HEK293T (cell line): ENCODE measurements at regions not wholly inside any gene's neighbourhood (a gene's known extent, or its start where the extent isn't known, plus 50 kb on each side); places are given as distances from the start of the nearest gene placed in this dataset.

Experiments used
- CTCF ChIA-PET: fragments of 350-600 bp; formaldehyde crosslinking; extraction: SDS; loops from one replicate; lab custom pipeline; 2021; ENCODE audit warnings: antibody characterized with exemption, inconsistent platforms; lab: Yijun Ruan, JAX
- POLR2A ChIA-PET: fragments of 350-600 bp; formaldehyde crosslinking; extraction: SDS; loops from one replicate; lab custom pipeline; 2020; ENCODE audit warnings: antibody characterized with exemption, inconsistent platforms; lab: Yijun Ruan, JAX
- DNase-seq: peaks from one replicate; pipeline ENCODE4 v3.0.0; 2012; ENCODE audit warnings: mixed read lengths; ENCODE audit errors: extremely low spot score
- ARNT ChIP-seq: fragments of 450-650 bp; IDR thresholded peaks from 2 replicates; pipeline ENCODE4 v1.6.1; 2017; ENCODE audit warnings: mild to moderate bottlenecking
- BHLHE40 ChIP-seq: fragments of 450-650 bp; IDR thresholded peaks from 2 replicates; pipeline ENCODE4 v1.6.1; 2016; ENCODE audit warnings: mild to moderate bottlenecking, moderate library complexity, borderline replicate concordance
- CTBP1 ChIP-seq: fragments of 450-650 bp; IDR thresholded peaks from 2 replicates; pipeline ENCODE4 v1.6.1; 2016; ENCODE audit warnings: borderline replicate concordance
- ELF4 ChIP-seq: fragments of 450-650 bp; IDR thresholded peaks from 2 replicates; pipeline ENCODE4 v1.6.1; 2017; ENCODE audit warnings: antibody characterized with exemption
- FOXA1 ChIP-seq: fragments of 450-650 bp; IDR thresholded peaks from 2 replicates; pipeline ENCODE4 v1.6.1; 2016; ENCODE audit warnings: mild to moderate bottlenecking
- FOXK2 ChIP-seq: fragments of 450-650 bp; IDR thresholded peaks from 2 replicates; pipeline ENCODE4 v1.6.1; 2016; ENCODE audit warnings: mild to moderate bottlenecking
- FOXM1 ChIP-seq: fragments of 450-650 bp; IDR thresholded peaks from 2 replicates; pipeline ENCODE4 v1.6.1; 2017; ENCODE audit warnings: mild to moderate bottlenecking, borderline replicate concordance
- HDGF ChIP-seq: fragments of 450-650 bp; IDR thresholded peaks from 2 replicates; pipeline ENCODE4 v1.6.1; 2017; ENCODE audit warnings: antibody characterized with exemption, borderline replicate concordance
- L3MBTL2 ChIP-seq: fragments of 450-650 bp; conservative IDR thresholded peaks from 2 replicates; pipeline ENCODE4 v1.6.1; 2016; ENCODE audit warnings: mild to moderate bottlenecking
- LEF1 ChIP-seq: fragments of 450-650 bp; IDR thresholded peaks from 2 replicates; pipeline ENCODE4 v1.6.1; 2017; ENCODE audit warnings: mild to moderate bottlenecking, borderline replicate concordance
- NFRKB ChIP-seq: fragments of 450-650 bp; IDR thresholded peaks from 2 replicates; pipeline ENCODE4 v1.6.1; 2016; ENCODE audit warnings: mild to moderate bottlenecking, moderate library complexity
- PKNOX1 ChIP-seq: fragments of 450-650 bp; IDR thresholded peaks from 2 replicates; pipeline ENCODE4 v1.6.1; 2016
- SP1 ChIP-seq: fragments of 450-650 bp; IDR thresholded peaks from 2 replicates; pipeline ENCODE4 v1.6.1; 2017
- SUZ12 ChIP-seq: fragments of 450-650 bp; IDR thresholded peaks from 2 replicates; pipeline ENCODE4 v1.6.1; 2016; ENCODE audit warnings: mild to moderate bottlenecking
- TARDBP ChIP-seq: fragments of 450-650 bp; IDR thresholded peaks from 2 replicates; pipeline ENCODE4 v1.6.1; 2016
- ZNF384 ChIP-seq: fragments of 450-650 bp; IDR thresholded peaks from 2 replicates; pipeline ENCODE4 v1.6.1; 2016

- ChIA-PET POLR2A (no interaction called here), CTCF (no interaction called here)
- TF ChIP-seq L3MBTL2 = no peak
- TF ChIP-seq TARDBP = no peak
- no peak for TF ChIP-seq FOXA1
- no peak for TF ChIP-seq NFRKB
- TF ChIP-seq ARNT = no peak
- no peak for TF ChIP-seq BHLHE40
- no peak for TF ChIP-seq SUZ12
- no peak for TF ChIP-seq FOXM1
- TF ChIP-seq PKNOX1 = no peak
- no peak for TF ChIP-seq FOXK2
- DNase-seq = peak; percentile 34
These were observed 205.7 kb downstream of the GAS1 start for GRCh38 chr9:86741311-86742208.

- TF ChIP-seq ARNT (no peak), HDGF (no peak), NFRKB (no peak)
- ChIA-PET POLR2A (no interaction called here), CTCF (no interaction called here)
- no peak for DNase-seq
These were observed 211.4 kb downstream of the GAS1 start for GRCh38 chr9:86735772-86736458.

GRCh38 chr9:86734771-86735170, 212.5 kb downstream of the GAS1 start:
- TF ChIP-seq L3MBTL2 (no peak), LEF1 (no peak), PKNOX1 (no peak), ELF4 (no peak), HDGF (no peak), NFRKB (no peak), ARNT (no peak), FOXA1 (no peak), SUZ12 (no peak), FOXM1 (no peak), BHLHE40 (no peak), ZNF384 (no peak), CTBP1 (no peak), FOXK2 (no peak), TARDBP (no peak), SP1 (no peak)
- CTCF ChIA-PET = no interaction called here
- no peak for DNase-seq
- POLR2A ChIA-PET = no interaction called here

GRCh38 chr9:86733929-86734328, 213.4 kb downstream of the GAS1 start:
- POLR2A ChIA-PET = no interaction called here
- CTCF ChIA-PET = no interaction called here
- no peak for TF ChIP-seq SUZ12
- no peak for TF ChIP-seq ELF4
- TF ChIP-seq HDGF = no peak
- no peak for TF ChIP-seq BHLHE40
- no peak for TF ChIP-seq TARDBP
- no peak for TF ChIP-seq ZNF384
- TF ChIP-seq PKNOX1 = no peak
- no peak for TF ChIP-seq FOXA1
- DNase-seq = no peak

- TF ChIP-seq FOXA1 (no peak), FOXK2 (no peak), HDGF (no peak), ELF4 (no peak), ARNT (no peak), PKNOX1 (peak; percentile 27; the same call in 1 of the 2 replicates), CTBP1 (no peak)
- ChIA-PET POLR2A (no interaction called here), CTCF (no interaction called here)
- no peak for DNase-seq
These were observed 214.7 kb downstream of the GAS1 start for GRCh38 chr9:86732514-86733171.
